Testis (tissue), 2 donors: ENCODE measurements at regions not wholly inside any gene's neighbourhood (a gene's known extent, or its start where the extent isn't known, plus 50 kb on each side); places are given as distances from the start of the nearest gene placed in this dataset.

Experiments used
- CTCF ChIP-seq, 3 experiments: fragments of 450-650 bp in 2 of 3; fragments of 200-600 bp in 1 of 3; sonication (generic) in 1 of 3; IDR thresholded peaks; one replicate each; pipeline ENCODE4 v1.5.1; 2016 to 2019; ENCODE audit warnings: antibody characterized with exemption in 3 of 3, mild to moderate bottlenecking in 2 of 3, moderate library complexity in 1 of 3
- POLR2A ChIP-seq: fragments of 450-650 bp; IDR thresholded peaks from one replicate; pipeline ENCODE4 v1.6.1; 2017; ENCODE audit warnings: antibody characterized with exemption, mild to moderate bottlenecking, moderate library complexity

DNA sequence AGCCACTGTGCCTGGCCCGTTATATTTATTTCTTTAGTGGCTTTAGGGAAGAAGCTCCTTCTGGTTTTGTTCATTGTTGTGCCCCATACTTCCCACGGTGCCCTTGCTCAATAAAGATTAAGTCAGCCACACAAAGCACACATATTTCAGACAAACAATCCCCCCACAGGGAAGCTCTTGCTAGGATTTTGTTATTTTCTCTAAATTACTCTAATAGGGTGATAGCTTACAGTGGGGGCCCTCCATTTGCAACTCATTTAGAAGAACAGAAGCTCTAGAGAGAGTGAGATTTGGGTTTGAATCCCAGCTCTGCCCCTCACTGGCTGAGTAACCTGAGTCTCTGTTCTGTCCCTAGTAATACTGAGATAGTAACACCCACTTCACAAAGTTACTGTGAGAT, 499.9 kb downstream of the GRIN2A start:
- TF ChIP-seq CTCF (IDR thresholded peaks at IDR 0.05) = no peak
- no peak for TF ChIP-seq POLR2A
